Stimulated activated CD4-positive, alpha-beta T cell treated with anti-CD3 and anti-CD28 coated beads, TNF-alpha, amount 100 ng/mL, for 1 hour (primary cell): ENCODE measurements at regions not wholly inside any gene's neighbourhood (a gene's known extent, or its start where the extent isn't known, plus 50 kb on each side); places are given as distances from the start of the nearest gene placed in this dataset.

ENCODE experiments used
- DNase-seq, 3 donors: peaks; one replicate each; pipeline ENCODE4 v3.0.0-alpha.2; 2020; ENCODE audit warnings: low read depth in 3 of 3, low spot score in 1 of 3

DNA sequence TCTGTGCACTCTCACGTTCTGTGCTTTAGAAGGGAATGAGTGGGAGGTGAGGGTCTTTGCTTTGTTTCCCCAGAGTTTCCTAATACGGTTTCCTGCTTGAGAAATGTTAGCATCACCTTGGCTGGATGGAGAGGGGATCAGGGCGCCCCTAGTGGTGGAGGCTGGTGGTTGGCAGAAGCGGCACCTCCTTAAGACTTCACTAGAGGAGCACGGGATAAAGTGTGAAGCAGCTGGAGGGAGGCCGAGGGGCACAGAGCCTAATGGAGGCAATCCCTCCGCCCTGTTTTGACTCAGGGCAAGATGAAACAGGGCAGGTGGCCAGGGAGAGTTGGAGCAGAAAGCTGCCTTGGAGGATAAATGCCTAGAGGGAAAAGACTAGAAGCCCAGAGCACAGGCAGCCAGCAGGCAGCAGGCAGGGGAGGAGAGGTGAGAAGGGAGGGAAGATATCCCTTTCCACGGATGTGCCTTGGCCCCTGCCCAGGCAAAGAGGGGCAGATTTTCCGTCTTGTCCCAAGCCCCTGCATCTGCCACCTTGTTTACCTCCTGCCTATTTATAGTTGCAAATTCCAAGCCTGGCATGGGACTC, 56.0 kb upstream of the BTRC start:
- peak; percentile 37 to 71 (median 41) for DNase-seq

DNA sequence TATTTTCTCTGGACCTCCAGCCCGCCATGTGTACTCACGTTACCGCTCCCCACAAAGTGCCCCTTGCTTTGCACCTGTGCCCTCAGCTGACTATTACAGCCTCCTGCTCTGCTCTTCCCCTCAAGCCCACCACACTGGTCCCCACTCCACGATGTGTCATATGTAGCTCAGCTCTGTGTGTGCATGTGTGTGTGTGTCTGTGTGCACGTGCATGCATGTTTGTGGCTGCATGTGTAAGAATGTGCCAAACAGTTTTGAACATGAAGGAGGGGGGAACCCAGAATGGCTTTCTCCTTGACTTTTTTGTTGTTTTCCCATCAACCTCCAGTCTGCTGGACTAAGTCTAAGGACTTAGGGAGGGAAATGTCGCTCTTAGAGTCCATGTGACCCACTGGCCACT, 54.8 kb upstream of the BTRC start:
- no peak for DNase-seq

DNA sequence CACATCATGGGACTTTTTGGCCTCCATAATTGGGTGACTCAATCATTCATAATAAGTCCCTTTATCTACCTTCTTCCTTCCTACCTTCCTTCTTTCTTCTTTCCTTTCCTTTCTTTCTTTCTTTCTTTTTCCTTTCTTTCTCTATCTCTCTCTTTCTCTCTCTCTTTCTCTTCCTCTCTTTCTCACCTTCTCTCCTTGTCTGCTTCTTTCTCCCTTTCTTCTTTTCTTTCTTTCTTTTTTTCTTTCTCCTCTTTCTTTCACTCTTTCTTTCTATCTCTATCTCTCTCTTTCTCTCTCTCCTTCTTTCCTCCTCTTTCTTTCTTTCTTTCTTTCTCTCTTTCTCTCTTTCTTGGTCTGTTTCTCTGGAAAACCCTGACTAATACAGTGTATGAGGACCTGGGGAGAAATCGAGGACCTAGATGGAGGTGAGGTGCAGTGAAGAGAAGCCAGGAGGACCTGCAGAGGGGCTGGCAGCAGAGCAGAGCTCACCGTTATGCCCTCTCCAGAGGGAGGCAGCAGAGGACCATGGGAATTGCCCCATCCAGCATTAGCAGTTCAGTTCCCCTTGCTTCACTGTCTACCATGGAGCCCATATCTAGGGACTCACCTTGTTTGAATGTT, 52.7 kb upstream of the BTRC start:
- no peak for DNase-seq

DNA sequence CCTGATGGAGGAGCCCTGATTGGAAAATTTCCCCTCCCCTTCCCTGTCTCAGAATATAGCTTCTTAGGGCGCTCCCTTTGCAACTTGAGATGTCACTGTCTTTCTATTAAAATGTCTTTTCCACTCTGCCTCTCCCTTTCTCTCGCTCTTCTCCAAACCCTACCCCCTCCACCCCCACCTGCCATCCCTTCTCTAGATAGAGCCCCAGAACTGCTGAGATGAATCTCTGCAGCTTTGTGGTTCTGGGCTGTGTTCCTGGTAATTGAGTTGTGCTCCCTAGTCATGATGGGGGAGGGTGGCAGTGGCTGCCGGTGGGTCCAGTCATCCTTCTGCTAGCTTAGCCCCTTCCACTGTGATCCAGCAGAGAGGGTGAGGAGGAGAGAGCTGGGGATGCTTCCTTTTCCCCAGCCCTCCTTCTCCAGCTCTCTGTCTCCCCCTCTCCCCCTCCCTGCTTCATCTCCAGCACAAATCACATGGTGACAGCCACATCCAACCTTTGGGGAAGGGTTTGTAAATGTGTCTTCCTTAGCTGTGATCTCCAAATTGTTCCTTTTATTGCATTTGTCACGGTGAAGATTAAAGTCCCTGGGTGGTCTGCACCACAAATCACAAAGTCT, 50.8 kb upstream of the BTRC start:
- DNase-seq, result no peak
